SK-N-MC (cell line): ENCODE measurements at regions not wholly inside any gene's neighbourhood (a gene's known extent, or its start where the extent isn't known, plus 50 kb on each side); places are given as distances from the start of the nearest gene placed in this dataset.

Experiments used
- EZH2 ChIP-seq: fragments of 200-600 bp; sonication (generic); IDR thresholded peaks from one replicate; pipeline ENCODE4 v1.6.1; 2017; ENCODE audit warnings: antibody characterized with exemption
- FOXP2 ChIP-seq: optimal IDR thresholded peaks from 2 replicates; pipeline ENCODE3; 2011; ENCODE audit warnings: mild to moderate bottlenecking, moderate library complexity; ENCODE audit not compliant: insufficient read depth; ENCODE audit errors: extremely low read length, control extremely low read depth
- POLR2AphosphoS5 ChIP-seq: IDR thresholded peaks from 2 replicates; pipeline ENCODE4 v1.6.1; 2012; ENCODE audit warnings: mild to moderate bottlenecking, low read depth, low read length, borderline replicate concordance

DNA sequence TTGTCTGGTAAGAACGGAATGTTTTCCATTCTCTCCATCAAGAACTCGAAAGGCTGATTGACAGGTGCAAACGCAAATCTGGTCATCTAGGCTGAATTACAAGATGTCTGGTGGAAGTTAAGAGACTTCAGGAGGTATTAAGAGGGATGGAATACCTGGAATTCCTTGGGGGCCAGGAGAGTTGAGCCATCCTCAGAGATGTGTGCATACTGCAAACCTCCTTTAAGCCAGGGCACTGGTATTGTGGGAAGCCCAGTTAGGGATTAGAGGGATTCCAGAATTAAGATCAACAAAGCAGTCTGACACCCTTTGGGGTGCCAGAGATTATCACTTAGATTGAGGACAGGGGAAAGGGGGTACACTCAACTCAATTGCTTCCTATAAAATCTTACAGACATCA lies 151.4 kb downstream of the VCX3A start:
- TF ChIP-seq EZH2 (no peak), POLR2AphosphoS5 (no peak), FOXP2 (no peak)
